Right forelimb (tissue), 1 donor: ENCODE measurements at regions not wholly inside any gene's neighbourhood (a gene's known extent, or its start where the extent isn't known, plus 50 kb on each side); places are given as distances from the start of the nearest gene placed in this dataset.
"Not testable (repeated sequence)": the region's sequence is repeated elsewhere in the genome, so short reads cannot be mapped to it uniquely, and the experiment has no call there.

Source experiments
- DNase-seq: peaks from one replicate; pipeline ENCODE4 v3.0.0-alpha.2; 2018

- not testable (repeated sequence) for DNase-seq
Observed at GRCh38 chr7:149930374-149931068, 56.8 kb downstream of the ATP6V0E2 start.

DNA sequence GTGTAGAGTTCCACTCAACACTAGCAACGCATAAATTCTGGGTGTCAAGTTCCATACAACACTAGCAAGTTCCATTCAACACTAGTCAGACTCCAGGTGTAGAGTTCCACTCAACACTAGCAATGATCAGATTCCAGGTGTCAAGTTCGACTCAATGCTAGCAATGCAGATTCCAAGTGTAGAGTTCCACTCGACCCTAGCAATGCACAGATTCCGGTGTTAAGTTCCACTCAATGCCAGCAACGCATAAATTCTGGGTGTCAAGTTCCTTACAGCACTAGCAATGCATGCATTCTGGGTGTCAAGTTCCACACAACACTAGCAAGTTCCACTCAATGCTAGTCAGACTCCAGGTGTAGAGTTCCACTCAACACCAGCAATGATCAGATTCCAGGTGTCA lies 60.0 kb downstream of the ATP6V0E2 start:
- not testable (repeated sequence) for DNase-seq

DNA sequence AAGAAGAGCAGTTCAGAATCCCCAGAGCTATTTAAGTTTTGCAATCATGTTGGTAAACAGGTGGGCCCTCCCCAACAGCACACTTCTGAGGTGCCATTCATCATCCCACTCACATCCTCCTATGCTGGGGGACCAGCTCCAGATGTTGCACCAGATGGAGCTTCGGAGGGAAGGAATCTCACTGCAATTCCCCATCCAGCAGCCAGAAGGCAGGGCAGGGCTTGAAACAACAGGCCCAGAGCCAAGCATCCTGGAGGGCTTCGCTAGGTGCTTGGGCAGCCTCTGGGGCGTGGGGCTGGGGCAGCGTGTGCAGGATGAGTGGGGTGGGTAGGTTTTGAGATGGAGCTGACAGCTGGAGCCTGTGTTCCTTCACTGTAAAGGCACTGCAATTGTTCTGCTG lies 73.6 kb downstream of the ATP6V0E2 start:
- DNase-seq: not testable (repeated sequence)

DNA sequence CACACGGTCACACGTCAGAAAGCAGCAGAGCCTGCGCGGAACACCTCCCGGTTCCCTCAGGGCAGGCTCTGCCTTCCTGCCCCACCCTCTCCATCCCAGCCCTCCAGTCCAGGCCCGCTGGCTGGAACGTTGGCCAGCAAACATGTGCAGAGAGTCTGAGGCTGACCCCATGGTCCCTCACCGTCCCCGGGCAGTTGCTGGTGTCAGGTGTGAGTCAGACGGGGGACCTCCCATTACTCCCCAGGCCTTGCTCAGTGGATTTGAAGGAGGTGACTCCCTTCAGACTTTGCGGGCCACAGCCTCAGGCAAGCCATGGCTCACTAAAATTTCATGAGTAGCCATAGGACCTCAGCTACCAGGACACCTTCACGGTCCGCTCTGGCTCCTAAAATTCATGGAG lies 74.7 kb downstream of the ATP6V0E2 start:
- not testable (repeated sequence) for DNase-seq

DNA sequence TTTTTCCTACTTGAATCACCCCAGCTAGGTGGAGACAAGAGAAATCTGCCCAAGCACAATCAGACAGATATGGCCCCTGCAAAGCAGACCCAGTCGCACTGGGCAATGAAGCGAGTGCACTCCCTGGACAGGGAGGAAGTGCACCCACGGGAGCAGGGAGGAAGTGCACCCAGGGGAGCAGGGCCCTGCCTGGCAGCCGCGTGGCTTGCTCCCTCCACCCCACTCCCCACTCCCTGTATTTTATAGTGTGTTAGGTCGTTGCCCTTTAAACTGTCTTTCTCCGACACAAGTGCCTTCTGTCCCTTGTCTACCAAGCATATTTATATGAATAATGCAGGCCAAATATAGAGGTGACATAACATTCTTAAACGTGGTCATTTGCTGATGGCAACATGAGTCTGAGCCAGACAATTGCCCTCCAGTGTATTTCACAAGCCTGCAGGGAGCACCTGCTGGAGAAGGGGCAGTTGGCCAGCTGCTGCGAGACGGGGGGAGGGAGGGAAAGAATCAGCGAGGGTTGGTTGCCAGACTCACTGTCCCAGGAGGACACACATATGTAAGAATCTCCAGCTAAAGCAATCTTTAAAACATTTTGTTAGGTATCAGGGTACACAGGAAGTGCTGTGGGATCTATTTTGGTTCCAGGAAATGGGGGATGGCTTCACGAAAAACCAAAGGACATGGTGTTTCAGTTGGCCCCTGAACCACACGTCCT lies 76.3 kb downstream of the ATP6V0E2 start:
- not testable (repeated sequence) for DNase-seq

DNA sequence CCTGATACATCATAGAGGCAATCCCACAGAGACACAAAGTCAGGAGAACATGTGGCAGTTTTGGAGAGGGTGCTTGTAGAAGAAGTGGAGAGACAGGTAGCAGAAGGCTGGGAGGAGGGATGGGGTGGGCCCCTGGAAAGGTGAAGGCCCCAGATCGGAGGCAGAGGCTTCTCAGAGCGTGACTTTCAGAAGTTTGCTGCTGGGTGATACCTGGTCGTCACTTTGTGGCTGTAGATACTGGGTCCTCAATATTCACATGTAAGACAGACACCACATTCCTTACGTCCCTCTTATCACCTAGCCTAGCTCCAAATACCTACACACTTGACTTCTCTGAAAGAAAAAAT lies 76.8 kb downstream of the ATP6V0E2 start:
- DNase-seq: not testable (repeated sequence)

GRCh38 chr7:149951579-149951978 lies 77.8 kb downstream of the ATP6V0E2 start:
- not testable (repeated sequence) for DNase-seq

DNA sequence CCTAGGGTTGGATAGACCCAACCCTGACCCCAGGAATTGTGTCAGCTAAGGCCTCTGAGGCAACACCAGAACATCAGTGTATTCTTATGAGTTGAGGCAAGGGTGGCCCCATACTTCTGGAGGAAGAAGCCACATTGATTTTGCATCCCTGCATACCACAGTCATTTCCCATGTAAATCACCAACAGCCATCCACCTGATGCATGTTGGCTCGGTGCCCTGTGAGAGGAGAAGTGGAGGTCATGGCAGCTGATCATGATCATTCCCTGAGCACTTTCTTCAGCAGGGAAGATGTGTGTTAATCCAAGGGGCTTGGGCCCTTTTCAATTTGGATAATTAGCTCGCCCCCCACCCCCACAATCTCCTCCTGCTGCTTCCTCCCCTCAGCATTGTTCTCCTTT lies 85.1 kb downstream of the ATP6V0E2 start:
- DNase-seq: not testable (repeated sequence)

DNA sequence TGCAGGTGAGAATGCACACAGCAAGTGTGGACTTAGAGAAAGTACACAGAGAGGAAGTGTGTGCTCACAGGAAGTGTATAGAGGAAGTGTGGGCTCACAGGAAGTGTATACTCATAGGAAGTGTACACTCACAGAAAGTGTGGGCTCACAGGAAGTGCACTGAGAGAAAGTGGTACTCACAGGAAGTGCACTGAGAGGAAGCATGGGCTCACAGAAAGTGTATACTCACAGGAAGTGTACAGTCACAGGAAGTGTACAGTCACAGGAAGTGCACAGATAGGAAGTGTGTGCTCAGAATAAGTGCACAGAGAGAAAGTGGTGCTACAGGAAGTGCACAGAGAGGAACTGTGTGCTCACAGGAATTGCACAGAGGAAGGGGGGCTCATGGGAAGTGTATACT lies 87.1 kb downstream of the ATP6V0E2 start:
- DNase-seq: not testable (repeated sequence)

DNA sequence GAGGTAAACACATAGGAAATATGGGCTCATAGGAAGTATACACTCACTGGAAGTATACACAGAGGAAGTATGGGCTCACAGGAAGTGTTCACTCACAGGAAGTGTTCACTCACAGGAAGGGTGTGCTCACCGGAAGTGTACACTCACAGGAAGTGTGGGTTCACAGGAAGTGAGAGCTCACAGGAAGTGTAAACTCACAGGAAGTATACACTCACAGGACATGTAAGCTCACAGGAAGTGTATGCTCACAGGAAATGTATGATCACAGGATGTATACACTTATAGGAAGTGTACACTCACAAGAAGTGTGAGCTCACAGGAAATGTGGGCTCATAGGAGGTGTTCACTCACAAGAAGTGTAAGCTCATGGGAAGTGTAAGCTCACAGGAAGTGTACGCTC lies 88.1 kb downstream of the ATP6V0E2 start:
- not testable (repeated sequence) for DNase-seq

DNA sequence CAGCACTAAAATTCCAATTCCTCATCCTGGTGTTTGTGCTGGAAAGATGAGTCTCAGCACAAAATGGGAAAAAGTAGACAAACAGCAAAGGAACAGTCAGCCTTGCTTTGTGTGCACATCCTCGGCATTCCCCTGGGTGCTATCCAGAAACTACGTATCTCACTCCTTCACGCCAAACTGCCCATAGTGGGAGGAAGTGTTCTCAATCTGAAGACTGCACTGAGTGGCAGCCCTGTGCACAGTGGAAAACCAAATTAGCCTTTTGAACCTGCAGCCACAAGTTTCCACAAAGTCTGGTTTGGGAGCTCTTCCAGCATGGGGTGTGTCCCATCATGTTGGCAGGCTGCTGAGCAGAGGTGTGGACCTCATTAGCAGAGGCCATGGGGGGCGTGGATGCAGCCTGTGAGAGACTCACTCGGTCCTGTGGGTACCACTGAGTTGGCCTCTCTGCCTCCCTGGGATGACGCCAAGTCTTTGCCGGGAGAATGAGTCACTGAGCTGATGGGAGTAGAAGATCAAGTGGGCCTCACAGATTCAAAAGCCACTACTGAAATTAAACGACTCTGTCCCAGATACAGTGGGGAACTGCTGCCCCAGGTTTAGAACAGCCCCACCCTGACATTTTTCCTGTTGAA lies 89.0 kb downstream of the ATP6V0E2 start:
- not testable (repeated sequence) for DNase-seq

GRCh38 chr7:149963985-149964384 lies 90.2 kb downstream of the ATP6V0E2 start:
- not testable (repeated sequence) for DNase-seq

DNA sequence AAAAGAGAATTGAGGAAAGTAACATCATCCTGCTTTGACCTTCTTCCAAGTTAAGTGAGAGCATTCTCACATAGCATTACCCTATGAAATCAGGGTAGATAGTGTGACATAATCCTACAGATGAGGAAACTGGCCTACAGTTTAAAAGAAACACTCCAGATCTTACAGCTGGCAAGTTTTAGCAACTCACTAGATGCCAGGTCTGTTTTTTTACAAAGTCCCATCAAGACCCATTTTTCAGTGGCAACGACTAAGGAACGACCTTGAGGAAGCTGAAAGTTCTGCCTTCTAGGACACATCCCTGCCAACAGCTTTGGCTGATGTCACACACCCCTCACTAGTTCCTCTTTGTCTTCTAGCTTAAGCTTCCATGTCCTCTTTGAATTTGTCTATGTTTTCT lies 92.7 kb downstream of the ATP6V0E2 start:
- not testable (repeated sequence) for DNase-seq

GRCh38 chr7:149972977-149973376 lies 99.2 kb downstream of the ATP6V0E2 start:
- not testable (repeated sequence) for DNase-seq

GRCh38 chr7:149973681-149974080 lies 99.9 kb downstream of the ATP6V0E2 start:
- DNase-seq: not testable (repeated sequence)

DNA sequence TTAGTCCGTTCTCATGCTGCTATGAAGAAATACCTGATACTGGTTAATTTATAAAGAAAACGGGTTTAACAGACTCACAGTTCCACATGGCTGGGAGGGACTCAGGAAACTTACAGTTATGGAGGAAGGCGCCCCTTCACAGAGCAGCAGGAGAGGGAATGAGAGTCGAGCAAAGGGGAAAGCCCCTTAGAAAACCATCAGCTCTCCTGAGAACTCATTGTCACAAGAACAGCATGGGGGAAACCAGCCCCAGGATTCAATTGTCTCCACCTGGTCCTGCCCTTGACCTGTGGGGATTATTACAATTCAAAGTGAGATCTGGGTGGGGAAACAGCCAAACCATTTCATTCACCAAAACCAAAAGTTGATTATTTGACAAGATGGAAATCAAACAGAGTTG lies 101.8 kb downstream of the ATP6V0E2 start:
- not testable (repeated sequence) for DNase-seq

- not testable (repeated sequence) for DNase-seq
Observed at GRCh38 chr7:149978537-149978936, 104.8 kb downstream of the ATP6V0E2 start.

DNA sequence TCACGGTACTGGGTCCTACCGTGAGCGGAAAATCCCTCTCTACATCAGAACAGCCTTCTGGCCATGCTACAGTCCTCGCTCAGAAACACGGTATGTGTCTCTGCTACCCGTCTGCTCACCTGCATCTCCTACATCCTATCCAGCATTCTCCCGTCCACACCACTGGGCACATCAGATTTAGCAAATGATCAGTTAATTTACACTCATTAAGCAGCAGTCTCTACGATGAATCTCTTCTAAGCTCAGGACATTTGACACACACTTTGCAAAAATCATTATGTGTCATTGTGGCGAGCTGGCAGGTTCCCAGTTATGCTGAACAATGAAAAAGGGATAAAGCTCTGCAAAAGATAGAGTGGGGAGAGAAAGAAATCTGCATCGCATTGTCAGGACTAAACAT lies 105.2 kb downstream of the ATP6V0E2 start:
- not testable (repeated sequence) for DNase-seq

GRCh38 chr7:149982537-149983112 lies 108.9 kb downstream of the ATP6V0E2 start:
- DNase-seq: not testable (repeated sequence)

DNA sequence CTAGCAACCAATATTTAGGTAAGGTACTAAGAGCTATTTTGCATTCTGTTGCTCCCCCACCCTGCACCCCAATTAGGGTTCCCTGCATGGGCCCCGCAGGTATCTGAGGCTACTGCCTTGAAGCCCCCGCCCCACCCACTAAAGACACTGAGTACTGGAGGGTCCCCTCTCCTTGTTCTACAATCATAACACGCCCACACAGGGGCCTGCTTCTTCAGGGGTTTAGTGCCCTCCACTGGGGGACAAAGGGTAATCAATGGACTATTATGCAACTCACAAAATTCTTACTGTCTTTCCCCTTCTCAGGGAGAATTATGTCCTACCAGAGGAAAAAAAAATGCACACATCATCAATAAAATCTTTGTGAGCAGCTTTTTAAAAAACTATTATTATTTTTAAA lies 113.1 kb downstream of the ATP6V0E2 start:
- not testable (repeated sequence) for DNase-seq

DNA sequence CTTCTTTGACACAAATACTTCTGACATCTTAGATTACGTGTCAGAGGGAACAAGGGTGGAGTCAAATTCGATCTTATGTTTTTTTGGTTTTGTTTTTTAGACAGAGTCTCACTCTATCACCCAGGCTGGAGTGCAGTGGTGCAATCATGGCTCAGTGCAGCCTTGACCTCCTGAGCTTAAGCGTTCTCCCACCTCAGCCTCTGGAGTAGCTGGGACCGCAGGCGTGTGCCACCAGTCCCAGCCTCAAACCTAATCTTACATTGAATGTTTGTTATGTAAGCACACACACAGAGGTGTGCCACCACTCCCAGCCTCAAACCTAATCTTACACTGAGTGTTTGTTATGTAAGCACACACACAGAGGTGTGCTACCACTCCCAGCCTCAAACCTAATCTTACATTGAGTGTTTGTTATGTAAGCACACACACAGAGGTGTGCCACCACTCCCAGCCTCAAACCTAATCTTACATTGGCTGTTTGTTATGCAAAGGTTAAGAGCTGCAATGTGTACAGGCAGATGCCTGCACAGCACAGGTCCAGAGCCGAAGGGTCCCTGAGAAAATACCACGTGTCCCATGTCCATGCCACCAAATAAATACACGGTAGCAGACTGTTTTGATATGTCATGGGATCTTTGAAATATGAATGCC lies 118.0 kb downstream of the ATP6V0E2 start:
- DNase-seq: not testable (repeated sequence)

- not testable (repeated sequence) for DNase-seq
Observed at GRCh38 chr7:149992366-149992765, 118.6 kb downstream of the ATP6V0E2 start.
